OCI-LY1 (cell line): ENCODE measurements at regions not wholly inside any gene's neighbourhood (a gene's known extent, or its start where the extent isn't known, plus 50 kb on each side); places are given as distances from the start of the nearest gene placed in this dataset.

Experiments
- H2AFZ ChIP-seq: fragments of 200-600 bp; sonication (generic), shearing (Covaris generic); 2 replicates; pipeline ENCODE4 v1.6.0; 2014; ENCODE audit warnings: antibody characterized with exemption, mild to moderate bottlenecking, low read length
- H3F3A ChIP-seq: fragments of 200-600 bp; sonication (generic), shearing (Covaris generic); 2 replicates; pipeline ENCODE4 v1.6.0; 2014; ENCODE audit warnings: mild to moderate bottlenecking, antibody characterized with exemption, low read length, moderate library complexity; ENCODE audit not compliant: insufficient read depth
- H3K27ac ChIP-seq: fragments of 200-600 bp; sonication (generic); 2 replicates; pipeline ENCODE4 v1.5.1; 2014; ENCODE audit warnings: low read length, mixed run types, mild to moderate bottlenecking, low read depth; ENCODE audit not compliant: poor library complexity, severe bottlenecking
- H3K27me3 ChIP-seq: fragments of 200-600 bp; sonication (generic); 2 replicates; pipeline ENCODE4 v1.6.0; 2014; ENCODE audit warnings: antibody characterized with exemption, mild to moderate bottlenecking, low read length, moderate library complexity; ENCODE audit not compliant: insufficient read depth
- H3K36me3 ChIP-seq: fragments of 200-600 bp; sonication (generic); 2 replicates; pipeline ENCODE4 v1.6.1; 2014; ENCODE audit warnings: mild to moderate bottlenecking, antibody characterized with exemption, low read length, moderate library complexity, mixed read lengths; ENCODE audit not compliant: insufficient read depth
- H3K4me1 ChIP-seq: fragments of 200-600 bp; sonication (generic); 2 replicates; pipeline ENCODE4 v1.5.1; 2014; ENCODE audit warnings: mild to moderate bottlenecking, low read length, moderate library complexity; ENCODE audit not compliant: insufficient read depth, severe bottlenecking
- H3K4me2 ChIP-seq: fragments of 200-600 bp; sonication (generic), shearing (Covaris generic); 2 replicates; pipeline ENCODE4 v1.6.1; 2014; ENCODE audit warnings: low read length
- H3K4me3 ChIP-seq: fragments of 200-600 bp; sonication (generic); 2 replicates; pipeline ENCODE4 v1.5.1; 2014; ENCODE audit warnings: low read length, low read depth, mild to moderate bottlenecking, mixed read lengths; ENCODE audit not compliant: poor library complexity, severe bottlenecking
- H3K79me2 ChIP-seq: fragments of 200-600 bp; shearing (Covaris generic); 2 replicates; pipeline ENCODE4 v1.6.1; 2016; ENCODE audit warnings: mixed run types, low read length, mixed read lengths; ENCODE audit not compliant: insufficient read depth
- H3K9ac ChIP-seq: fragments of 200-600 bp; sonication (generic), shearing (Covaris generic); 2 replicates; pipeline ENCODE4 v1.6.1; 2014; ENCODE audit warnings: mild to moderate bottlenecking, low read length, mixed read lengths
- H3K9me2 ChIP-seq: fragments of 200-600 bp; sonication (generic), shearing (Covaris generic); 2 replicates; pipeline ENCODE4 v1.6.1; 2014; ENCODE audit warnings: low read depth, mild to moderate bottlenecking, low read length, mixed read lengths
- H3K9me3 ChIP-seq: fragments of 200-600 bp; shearing (Covaris generic); 2 replicates; pipeline ENCODE4 v1.6.1; 2014; ENCODE audit warnings: low read length, mixed read lengths
- H4K20me1 ChIP-seq: fragments of 200-600 bp; sonication (generic), shearing (Covaris generic); 2 replicates; pipeline ENCODE4 v1.6.0; 2016; ENCODE audit warnings: mild to moderate bottlenecking, low read length; ENCODE audit not compliant: insufficient read depth
- CTCF ChIP-seq: fragments of 200-600 bp; sonication (generic), shearing (Covaris generic); IDR thresholded peaks from 2 replicates; pipeline ENCODE4 v1.5.1; 2017; ENCODE audit warnings: mild to moderate bottlenecking, antibody characterized with exemption, low read length, moderate library complexity, mixed read lengths
- EZH2 ChIP-seq: fragments of 200-600 bp; sonication (generic), shearing (Covaris generic); IDR thresholded peaks from 2 replicates; pipeline ENCODE4 v1.8.0; 2017; ENCODE audit warnings: borderline replicate concordance, mixed run types, mild to moderate bottlenecking, antibody characterized with exemption, low read length, moderate library complexity, mixed read lengths

DNA sequence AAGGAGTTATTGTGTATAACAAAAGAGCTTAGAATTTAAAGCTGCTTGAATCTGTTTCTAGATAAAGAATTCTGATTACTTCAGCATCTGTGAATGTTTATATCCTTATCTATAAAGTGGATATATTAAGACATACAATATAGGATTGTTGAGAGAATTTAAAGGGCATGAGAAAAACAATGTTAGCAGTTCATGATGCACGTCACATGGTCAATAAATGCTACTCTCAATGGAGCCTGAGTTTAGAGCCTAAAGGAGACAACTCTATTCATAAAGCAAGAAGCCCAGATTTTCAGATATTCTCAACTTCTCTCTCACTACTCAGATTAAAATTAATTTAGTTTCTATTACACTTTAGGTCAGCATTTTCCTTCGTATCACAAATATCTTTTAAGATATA lies 666.7 kb upstream of the CDH18 start:
- Histone ChIP-seq H3K9ac (no peak overlapping the region), H3K27ac (no peak overlapping the region), H3K9me2 (no peaks in the 10 kb centered on the region), H2AFZ (no peak overlapping the region), H4K20me1 (no peaks in the 10 kb centered on the region), H3K36me3 (no peaks in the 10 kb centered on the region), H3K4me3 (no peak overlapping the region), H3K27me3 (no peaks in the 10 kb centered on the region), H3K4me2 (no peak overlapping the region), H3K9me3 (no peaks in the 10 kb centered on the region), H3K4me1 (no peaks in the 10 kb centered on the region), H3F3A (no peaks in the 10 kb centered on the region), H3K79me2 (no peaks in the 10 kb centered on the region)
- TF ChIP-seq CTCF (no peak), EZH2 (no peak)

DNA sequence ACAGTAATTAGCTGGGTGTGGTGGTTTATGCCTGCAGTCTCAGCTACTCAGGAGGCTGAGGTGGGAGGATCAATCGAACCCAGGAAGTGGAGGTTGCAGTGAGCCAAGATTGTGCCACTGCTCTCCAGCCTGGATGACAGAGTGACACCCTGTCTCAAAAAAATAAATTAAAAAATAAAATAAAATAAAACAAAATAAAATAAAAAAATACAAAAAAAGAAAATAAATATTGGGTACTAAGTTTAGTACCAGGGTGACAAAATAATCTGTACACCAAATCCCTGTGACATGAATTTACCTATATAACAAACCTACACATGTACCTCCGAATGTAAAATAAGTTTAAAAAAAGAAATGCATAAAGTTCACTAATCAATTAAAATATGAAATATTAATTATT lies 666.0 kb upstream of the CDH18 start:
- no peaks in the 10 kb centered on the region for H3K9me2 ChIP-seq

DNA sequence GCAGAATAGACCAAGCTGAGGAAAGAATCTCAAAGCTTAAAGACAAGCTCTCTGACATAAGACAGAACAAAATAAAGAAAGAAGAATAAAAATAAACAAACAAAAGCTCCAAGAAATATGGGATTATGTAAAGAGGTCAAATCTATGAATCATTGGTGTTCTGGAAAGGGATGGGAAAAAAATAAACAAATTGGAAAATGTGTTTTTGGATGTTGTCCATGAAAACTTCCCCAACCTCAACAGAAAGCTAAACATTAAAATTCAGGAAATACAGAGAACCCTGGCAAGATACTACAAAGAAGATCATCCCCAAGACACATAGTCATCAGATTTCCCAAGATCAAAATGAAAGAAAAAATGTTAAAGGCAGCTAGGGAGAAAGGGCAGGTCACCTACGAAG lies 662.0 kb upstream of the CDH18 start:
- no peaks in the 10 kb centered on the region for H3K9me3 ChIP-seq
- no peak for TF ChIP-seq CTCF
- no peak for TF ChIP-seq EZH2
- no peak overlapping the region for H3K4me3 ChIP-seq
- no peak overlapping the region for H3K9ac ChIP-seq
- H3K4me2 ChIP-seq: no peak overlapping the region
- no peak overlapping the region for H3K27ac ChIP-seq
- no peak overlapping the region for H2AFZ ChIP-seq
- no peaks in the 10 kb centered on the region for H3K36me3 ChIP-seq
- no peaks in the 10 kb centered on the region for H3F3A ChIP-seq
- H3K4me1 ChIP-seq: no peaks in the 10 kb centered on the region
- no peaks in the 10 kb centered on the region for H4K20me1 ChIP-seq
- no peaks in the 10 kb centered on the region for H3K9me2 ChIP-seq
- no peaks in the 10 kb centered on the region for H3K27me3 ChIP-seq
- no peaks in the 10 kb centered on the region for H3K79me2 ChIP-seq

More for the DNA sequence above, 666.0 kb upstream of the CDH18 start:
- Histone ChIP-seq H3K9ac (no peak overlapping the region), H2AFZ (no peak overlapping the region), H3K27me3 (no peaks in the 10 kb centered on the region), H3K36me3 (no peaks in the 10 kb centered on the region), H4K20me1 (no peaks in the 10 kb centered on the region), H3K79me2 (no peaks in the 10 kb centered on the region), H3K27ac (no peak overlapping the region), H3K4me1 (no peaks in the 10 kb centered on the region), H3K4me3 (no peak overlapping the region), H3F3A (no peaks in the 10 kb centered on the region), H3K4me2 (no peak overlapping the region), H3K9me3 (no peaks in the 10 kb centered on the region)
- TF ChIP-seq EZH2: no peak
- TF ChIP-seq CTCF: no peak
